Body of pancreas (tissue), 4 donors: ENCODE measurements at regions not wholly inside any gene's neighbourhood (a gene's known extent, or its start where the extent isn't known, plus 50 kb on each side); places are given as distances from the start of the nearest gene placed in this dataset.

Experiments used
- POLR2A ChIP-seq, 3 donors: fragments of 450-650 bp; IDR thresholded peaks; one replicate each; pipeline ENCODE4 v1.6.1; 2016; ENCODE audit warnings: antibody characterized with exemption in 3 of 3, mild to moderate bottlenecking in 2 of 3
- TF ChIP-seq, protein P1 (sequence below), 7 experiments: fragments of 450-650 bp in 4 of 7; fragments of 200-600 bp in 3 of 7; sonication (generic) in 3 of 7; IDR thresholded peaks; one replicate each; pipeline ENCODE4 v1.5.1; 2016 to 2019; ENCODE audit warnings: antibody characterized with exemption in 7 of 7

DNA sequence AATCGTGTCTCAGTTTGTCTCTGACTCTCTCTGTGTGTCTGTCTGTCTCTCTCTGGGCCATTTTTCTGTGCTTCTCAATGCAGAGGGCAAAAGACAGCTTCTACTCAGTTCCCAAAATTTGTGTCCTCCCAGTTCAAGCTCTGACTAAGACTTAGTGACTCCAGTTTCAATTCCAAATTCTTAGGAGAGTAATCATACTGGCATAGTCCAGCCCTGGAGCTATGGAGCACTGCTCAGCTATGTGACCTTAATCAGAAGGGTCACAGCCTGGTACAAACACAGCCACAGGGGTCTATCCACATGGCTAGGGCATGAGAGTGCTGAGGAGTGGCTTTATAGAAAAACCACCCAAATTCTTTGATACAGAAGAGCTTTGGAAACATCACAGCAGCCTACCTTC lies 91.9 kb downstream of the FOXF2 start:
- TF ChIP-seq, protein P1, sequence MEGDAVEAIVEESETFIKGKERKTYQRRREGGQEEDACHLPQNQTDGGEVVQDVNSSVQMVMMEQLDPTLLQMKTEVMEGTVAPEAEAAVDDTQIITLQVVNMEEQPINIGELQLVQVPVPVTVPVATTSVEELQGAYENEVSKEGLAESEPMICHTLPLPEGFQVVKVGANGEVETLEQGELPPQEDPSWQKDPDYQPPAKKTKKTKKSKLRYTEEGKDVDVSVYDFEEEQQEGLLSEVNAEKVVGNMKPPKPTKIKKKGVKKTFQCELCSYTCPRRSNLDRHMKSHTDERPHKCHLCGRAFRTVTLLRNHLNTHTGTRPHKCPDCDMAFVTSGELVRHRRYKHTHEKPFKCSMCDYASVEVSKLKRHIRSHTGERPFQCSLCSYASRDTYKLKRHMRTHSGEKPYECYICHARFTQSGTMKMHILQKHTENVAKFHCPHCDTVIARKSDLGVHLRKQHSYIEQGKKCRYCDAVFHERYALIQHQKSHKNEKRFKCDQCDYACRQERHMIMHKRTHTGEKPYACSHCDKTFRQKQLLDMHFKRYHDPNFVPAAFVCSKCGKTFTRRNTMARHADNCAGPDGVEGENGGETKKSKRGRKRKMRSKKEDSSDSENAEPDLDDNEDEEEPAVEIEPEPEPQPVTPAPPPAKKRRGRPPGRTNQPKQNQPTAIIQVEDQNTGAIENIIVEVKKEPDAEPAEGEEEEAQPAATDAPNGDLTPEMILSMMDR (IDR thresholded peaks at IDR 0.05): no peak
- TF ChIP-seq POLR2A (IDR thresholded peaks at IDR 0.05): no peak
